ENCODE measurements at regions not wholly inside any gene's neighbourhood (a gene's known extent, or its start where the extent isn't known, plus 50 kb on each side); places are given as distances from the start of the nearest gene placed in this dataset.
"Not testable (repeated sequence)": the region's sequence is repeated elsewhere in the genome, so short reads cannot be mapped to it uniquely, and the experiment has no call there.

DNA sequence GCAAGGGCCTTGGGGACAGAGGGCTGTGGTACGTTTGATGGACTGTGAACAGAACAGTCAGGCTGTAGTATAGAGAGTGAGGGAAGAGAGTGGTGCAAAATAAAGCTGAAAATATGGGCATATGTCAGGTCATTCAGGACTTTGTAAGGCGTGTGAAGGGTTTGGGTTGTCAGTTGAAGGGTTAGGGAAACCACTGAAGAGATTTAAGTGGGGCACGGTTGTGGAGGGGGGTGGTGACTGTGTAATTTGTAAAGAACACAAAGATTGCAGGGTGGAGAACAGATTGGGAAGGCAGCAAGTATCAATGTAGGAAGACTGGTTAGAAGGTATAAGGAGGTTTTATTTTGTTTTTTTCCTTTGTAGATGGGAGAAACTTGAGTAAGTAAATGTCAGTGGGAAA is 349.8 kb downstream of the DLEU7 start:
- TF ChIP-seq, protein P1, sequence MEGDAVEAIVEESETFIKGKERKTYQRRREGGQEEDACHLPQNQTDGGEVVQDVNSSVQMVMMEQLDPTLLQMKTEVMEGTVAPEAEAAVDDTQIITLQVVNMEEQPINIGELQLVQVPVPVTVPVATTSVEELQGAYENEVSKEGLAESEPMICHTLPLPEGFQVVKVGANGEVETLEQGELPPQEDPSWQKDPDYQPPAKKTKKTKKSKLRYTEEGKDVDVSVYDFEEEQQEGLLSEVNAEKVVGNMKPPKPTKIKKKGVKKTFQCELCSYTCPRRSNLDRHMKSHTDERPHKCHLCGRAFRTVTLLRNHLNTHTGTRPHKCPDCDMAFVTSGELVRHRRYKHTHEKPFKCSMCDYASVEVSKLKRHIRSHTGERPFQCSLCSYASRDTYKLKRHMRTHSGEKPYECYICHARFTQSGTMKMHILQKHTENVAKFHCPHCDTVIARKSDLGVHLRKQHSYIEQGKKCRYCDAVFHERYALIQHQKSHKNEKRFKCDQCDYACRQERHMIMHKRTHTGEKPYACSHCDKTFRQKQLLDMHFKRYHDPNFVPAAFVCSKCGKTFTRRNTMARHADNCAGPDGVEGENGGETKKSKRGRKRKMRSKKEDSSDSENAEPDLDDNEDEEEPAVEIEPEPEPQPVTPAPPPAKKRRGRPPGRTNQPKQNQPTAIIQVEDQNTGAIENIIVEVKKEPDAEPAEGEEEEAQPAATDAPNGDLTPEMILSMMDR (IDR thresholded peaks at IDR 0.05; ENCODE audit: control extremely low read depth, extremely low read depth, low read depth, missing control alignments), result no peak
- ChIA-PET CTCF (no interaction called here), POLR2A (no interaction called here)
- no peak for DNase-seq (ENCODE audit: extremely low spot score)

DNA sequence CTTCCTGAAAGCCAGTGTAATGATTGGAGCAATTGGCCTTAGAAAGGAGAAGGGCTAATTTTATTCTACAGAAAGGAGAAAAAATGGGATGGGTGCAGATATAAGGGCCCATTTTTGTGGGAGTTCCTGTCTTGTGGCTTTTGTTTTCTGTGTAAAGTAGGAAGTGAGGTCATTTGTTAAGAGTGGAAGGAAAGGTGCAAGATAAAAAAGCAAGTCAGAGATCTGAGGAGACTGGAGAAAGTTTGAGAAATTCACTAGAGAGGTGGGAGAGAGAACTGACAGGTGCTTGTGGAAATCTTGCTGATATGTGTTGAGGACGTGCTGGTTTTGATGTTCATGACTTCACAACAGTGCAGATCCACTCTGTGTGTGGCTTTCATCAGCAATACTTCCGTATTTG is 349.4 kb downstream of the DLEU7 start:
- DNase-seq (ENCODE audit: extremely low spot score), result no peak
- ChIA-PET CTCF (no interaction called here), POLR2A (no interaction called here)
- TF ChIP-seq, protein P1 (IDR thresholded peaks at IDR 0.05; ENCODE audit: control extremely low read depth, extremely low read depth, low read depth, missing control alignments), result no peak

DNA sequence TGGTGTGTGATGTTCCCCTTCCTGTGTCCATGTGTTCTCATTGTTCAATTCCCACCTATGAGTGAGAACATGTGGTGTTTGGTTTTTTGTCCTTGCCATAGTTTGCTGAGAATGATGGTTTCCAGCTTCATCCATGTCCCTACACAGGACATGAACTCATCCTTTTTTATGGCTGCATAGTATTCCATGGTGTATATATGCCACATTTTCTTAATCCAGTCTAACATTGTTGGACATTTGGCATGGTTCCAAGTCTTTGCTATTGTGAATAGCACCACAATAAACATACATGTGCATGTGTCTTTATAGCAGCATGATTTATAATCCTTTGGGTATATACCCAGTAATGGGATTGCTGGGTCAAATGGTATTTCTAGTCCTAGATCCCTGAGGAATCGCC is 340.3 kb downstream of the DLEU7 start:
- DNase-seq (ENCODE audit: extremely low spot score); CTCF ChIA-PET; POLR2A ChIA-PET: not testable (repeated sequence)

DNA sequence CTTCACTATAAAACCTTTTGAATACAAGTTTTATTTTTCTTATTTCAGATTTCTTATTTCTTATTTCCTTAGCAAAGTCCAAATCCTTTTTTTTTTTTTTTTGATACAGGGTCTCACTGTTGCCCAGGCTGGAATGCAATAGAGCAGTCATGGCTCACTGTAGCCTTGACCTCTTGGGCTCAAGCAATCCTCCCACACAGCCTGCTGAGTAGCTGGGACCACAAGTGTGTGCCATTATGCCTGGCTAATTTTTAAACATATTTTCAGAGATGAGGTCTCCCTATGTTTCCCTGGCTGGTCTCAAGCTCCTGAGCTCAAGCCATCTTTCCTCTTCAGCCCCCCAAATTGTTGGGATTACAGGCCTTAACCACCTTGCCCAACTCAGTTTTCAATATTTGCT is 334.3 kb downstream of the DLEU7 start:
- POLR2A ChIA-PET, result interaction anchor here (0.6 kb wide), 1 partner anchor 12 kb away, joined by 3 read pairs; no protein-coding TSS in a partner anchor
- TF ChIP-seq, protein P1 (IDR thresholded peaks at IDR 0.05; ENCODE audit: control extremely low read depth, extremely low read depth, low read depth, missing control alignments), result no peak
- DNase-seq (ENCODE audit: extremely low spot score), result no peak
- CTCF ChIA-PET, result interaction anchor here (0.7 kb wide), 1 partner anchor 375 kb away, joined by 3 read pairs; no protein-coding TSS in a partner anchor

DNA sequence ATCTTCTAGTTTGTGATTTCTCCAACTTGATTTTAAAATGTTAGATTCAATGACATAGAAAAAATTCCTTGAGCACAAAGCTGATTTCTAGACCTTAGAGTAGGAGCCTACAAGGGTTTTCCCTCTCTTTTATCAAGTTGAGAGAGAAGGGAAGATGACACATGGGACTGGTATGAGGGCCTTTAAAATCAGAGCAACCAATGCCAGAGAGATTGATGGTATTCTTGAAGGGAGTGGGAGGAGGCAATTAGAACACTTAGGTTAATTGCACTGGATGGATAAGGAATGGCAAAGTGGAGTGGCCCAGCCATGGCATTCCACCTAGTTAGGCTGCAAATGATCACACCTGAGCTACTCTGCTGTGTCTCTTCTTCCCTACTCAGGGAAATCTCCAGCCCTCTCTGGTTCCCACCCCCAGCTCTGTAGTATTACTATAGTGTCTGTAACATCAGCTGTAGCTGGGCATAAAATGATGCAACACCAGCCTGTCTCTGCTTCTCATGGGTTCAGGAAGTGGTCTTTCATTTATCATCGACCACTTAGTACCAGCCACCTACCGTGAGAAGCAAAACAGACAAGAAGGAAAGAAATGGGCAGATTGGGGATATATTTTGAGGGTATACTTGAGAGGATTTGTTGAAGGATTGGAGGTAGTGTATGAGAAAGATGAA is 333.6 kb downstream of the DLEU7 start:
- ChIA-PET CTCF (no interaction called here), POLR2A (no interaction called here)
- TF ChIP-seq, protein P1 (IDR thresholded peaks at IDR 0.05; ENCODE audit: control extremely low read depth, extremely low read depth, low read depth, missing control alignments), result no peak
- DNase-seq (ENCODE audit: extremely low spot score), result no peak

DNA sequence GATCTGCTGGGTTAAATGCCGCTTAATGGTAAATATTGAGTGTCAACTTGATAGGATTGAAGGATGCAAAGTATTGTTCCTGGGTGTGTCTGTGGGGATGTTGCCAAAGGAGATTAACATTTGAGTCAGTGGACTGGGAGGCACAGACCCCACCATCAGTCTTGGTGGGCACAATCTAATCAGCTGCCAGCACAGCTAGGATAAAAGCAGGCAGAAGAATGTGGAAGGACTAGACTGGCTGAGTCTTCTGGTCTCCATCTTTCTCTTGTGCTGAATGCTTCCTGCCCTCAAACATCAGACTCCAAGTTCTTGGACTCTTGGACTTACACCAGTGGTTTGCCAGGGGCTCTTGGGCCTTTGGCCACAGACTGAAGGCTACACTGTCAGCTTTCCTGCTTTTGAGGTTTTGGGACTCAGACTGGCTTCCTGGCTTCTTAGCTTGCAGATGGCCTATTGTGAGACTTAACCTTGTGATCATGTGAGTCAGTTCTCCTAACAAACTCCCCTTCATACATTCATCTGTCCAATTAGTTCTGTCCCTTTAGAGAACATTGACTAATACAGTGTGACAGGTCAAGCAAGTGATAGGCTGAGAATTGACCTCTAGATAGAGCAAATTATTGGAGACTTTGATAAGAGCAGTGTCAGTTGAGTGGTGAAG is 332.5 kb downstream of the DLEU7 start:
- CTCF ChIA-PET; DNase-seq (ENCODE audit: extremely low spot score); POLR2A ChIA-PET: not testable (repeated sequence)

DNA sequence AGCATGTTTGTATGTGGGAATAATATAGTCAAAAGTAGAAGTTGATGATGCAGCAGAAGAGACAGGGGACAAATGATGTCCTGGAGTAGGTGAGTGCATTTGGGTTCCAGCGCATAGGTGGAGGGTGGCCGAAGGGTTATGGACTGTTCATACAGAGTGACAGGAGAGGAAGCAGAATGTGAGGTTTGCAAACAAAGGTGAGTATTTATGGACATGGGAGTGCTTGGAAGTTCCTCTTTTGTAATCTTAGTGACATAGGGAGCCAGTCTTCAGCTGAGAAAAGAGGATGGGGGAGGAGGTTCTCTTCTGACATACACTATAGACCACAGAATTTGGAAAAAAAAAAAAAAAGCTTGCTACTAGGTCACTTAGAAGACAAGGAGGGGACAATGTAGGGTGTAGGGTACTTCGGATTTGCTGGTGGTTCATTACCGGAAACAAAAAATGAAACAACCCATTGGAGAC is 331.6 kb downstream of the DLEU7 start:
- TF ChIP-seq, protein P1 (IDR thresholded peaks at IDR 0.05; ENCODE audit: control extremely low read depth, extremely low read depth, low read depth, missing control alignments), result no peak
- POLR2A ChIA-PET, result interaction anchor here (0.6 kb wide), 1 partner anchor 124 kb away, joined by 3 read pairs; no protein-coding TSS in a partner anchor
- CTCF ChIA-PET, result interaction anchor here (0.7 to 1.4 kb wide), 3 partner anchors 68 to 400 kb away, joined by 3 read pairs; no protein-coding TSS in a partner anchor
- DNase-seq (ENCODE audit: extremely low spot score), result peak; percentile 19
